Ammon's horn (tissue), 1 donor: ENCODE measurements at regions not wholly inside any gene's neighbourhood (a gene's known extent, or its start where the extent isn't known, plus 50 kb on each side); places are given as distances from the start of the nearest gene placed in this dataset.
A peak's percentile ranks its signal among the peaks of the same experiment; 100 is the strongest.
"Not testable (repeated sequence)": the region's sequence is repeated elsewhere in the genome, so short reads cannot be mapped to it uniquely, and the experiment has no call there.

ENCODE experiments used
- DNase-seq: peaks from one replicate; pipeline ENCODE4 v3.0.0-alpha.2; 2016; ENCODE audit warnings: low spot score

DNA sequence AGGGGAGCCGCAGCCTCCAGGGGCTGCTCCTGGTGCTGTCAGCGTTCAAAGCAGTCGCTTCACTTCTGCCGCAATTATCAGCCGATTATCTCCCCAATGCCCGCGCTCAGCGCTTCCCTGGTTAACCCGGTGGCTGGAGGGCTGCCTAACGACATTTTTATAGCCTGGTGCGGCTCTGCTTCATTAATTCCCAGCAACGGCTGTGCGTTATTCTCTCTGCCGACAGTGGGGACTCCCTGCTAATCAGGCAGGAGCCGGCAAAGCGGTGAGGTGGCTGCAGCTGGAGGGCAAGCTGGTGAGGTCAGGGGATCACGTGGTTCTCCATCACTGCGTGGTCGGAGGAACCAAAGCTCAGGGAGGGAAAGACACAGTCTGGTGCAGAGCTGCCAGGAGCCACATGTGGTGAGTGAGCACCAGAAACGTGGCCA lies 62.9 kb downstream of the GLRX5 start:
- DNase-seq: peak; percentile 42

DNA sequence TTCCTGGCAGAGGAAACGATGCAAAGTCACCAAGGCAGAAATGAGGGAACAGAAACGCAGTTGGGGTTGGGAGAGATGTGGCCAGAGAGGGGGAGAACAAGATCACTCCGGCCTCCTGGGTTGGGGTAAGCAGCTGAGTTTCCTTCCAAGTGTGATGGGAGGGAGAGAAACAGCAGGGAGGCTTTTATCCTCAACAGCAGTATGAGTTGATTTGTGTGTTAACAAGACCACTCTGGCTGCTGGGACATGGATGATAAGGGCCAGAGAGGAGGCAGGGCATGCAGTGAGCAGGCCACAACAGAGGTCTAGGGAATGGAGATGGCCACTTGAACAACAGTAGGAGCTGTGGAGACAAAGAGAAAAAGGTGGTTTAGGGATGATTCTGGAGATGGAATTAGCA lies 66.8 kb downstream of the GLRX5 start:
- no peak for DNase-seq

GRCh38 chr14:95603415-95603814 lies 68.6 kb downstream of the GLRX5 start:
- no peak for DNase-seq

GRCh38 chr14:95606266-95606665 lies 71.4 kb downstream of the GLRX5 start:
- DNase-seq: no peak

DNA sequence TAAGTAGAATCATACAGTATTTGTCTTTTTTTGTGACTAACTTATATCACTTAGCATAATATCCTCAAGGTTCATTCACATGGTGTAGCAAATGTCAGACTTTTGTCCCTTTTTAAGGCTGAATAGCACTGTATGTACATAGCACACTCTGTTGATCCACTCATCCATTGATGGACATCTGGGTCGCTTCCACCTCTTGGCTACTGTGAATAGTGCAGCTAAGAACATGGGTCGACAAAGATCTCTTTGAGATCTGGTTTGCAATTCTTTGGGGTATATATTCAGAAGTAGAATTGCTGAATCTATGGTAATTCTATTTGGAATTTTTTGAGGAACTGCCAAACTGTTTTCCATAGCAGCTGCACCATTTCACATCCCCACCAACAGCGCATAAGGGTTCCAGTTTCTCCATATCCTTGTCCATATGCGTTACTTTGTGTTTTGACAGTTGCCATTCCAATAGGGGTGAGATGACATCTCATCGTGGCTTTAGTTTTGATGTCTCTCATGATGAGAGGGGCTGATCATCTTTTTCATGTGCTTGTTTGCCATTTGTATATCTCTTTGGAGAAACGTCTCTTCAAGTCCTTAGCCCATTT lies 73.9 kb downstream of the GLRX5 start:
- no peak for DNase-seq

DNA sequence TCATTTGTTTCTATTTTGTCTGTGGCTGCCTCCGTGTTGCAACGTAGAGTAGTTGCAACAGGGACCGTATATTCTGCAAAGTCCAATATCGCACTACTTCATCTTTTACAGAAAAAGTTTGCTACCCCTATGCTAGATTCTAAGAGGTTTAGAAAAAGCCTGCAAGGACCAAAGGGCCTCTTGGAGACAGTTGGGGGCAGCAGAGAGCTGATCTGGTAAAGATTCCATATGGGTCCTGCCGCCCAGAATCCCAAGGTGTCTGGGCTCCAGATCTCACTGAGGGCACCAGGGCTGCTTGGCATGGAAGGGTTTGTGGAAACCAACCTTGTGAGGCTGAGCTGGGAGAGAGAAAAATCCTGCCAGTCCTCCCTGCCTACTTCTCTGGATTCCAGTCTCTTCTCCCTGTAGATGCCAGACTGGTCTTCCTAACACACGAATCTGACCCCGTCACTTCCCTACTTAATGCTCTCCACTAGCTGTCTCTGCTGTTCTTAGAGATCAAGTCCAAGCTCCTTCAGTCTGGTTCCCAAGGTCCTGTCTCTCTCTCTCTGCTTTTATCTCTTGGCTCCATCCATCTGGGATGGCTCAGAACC lies 74.6 kb downstream of the GLRX5 start:
- peak; percentile 28 for DNase-seq

DNA sequence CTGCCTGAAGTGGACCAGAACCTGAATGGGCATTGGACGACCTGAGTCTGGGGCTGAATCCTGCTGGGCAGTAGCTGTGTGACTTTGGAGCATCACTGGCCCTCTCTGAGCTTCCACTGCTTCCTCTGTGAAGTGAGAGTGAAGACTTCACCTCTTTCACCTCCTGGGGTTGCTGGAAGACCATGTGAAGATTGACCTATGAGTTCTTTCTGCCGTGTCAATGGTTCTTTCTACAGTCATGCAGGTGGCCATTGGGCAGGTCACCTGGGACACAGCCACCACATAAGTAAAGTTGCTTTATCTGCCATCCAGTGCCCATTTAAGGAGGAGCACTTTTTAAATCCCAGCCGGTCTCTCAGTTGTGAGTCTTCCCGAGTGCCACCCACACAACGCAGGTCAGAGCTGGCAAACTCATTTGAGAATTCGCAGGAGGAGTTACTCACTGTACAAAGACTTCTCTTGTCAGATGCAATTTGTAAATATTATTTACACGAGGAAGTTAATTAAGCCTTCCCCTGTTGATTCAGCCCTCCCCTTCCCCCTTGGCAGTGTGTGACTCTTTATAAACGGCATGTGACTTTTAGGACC lies 74.8 kb upstream of the TCL1B start:
- DNase-seq: no peak

- DNase-seq: no peak
Measured at GRCh38 chr14:95614349-95614748, 71.9 kb upstream of the TCL1B start.

GRCh38 chr14:95616745-95617144 lies 69.5 kb upstream of the TCL1B start:
- no peak for DNase-seq

GRCh38 chr14:95619785-95620417 lies 66.3 kb upstream of the TCL1B start:
- DNase-seq: no peak

DNA sequence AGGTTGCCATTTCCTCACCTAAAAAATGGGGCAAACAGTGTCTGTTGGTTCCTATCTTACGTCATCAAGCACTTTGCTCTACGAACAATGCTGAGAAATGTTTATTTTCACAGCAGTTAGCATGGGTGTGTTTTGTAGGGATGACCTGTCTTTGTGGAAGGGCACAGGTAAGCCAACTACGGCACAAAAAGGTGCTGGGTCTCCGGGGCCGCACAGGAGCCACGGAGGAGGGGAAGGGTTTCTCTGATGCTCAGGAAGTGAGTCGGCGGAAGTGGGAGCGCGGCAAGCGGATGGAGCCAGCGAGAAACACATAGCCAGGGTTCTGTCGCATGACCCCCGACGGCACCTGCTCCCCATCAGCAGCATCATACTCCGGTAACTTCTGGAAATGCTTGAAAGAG lies 65.6 kb upstream of the TCL1B start:
- no peak for DNase-seq

- DNase-seq: no peak
Measured at GRCh38 chr14:95623195-95623594, 63.0 kb upstream of the TCL1B start.

DNA sequence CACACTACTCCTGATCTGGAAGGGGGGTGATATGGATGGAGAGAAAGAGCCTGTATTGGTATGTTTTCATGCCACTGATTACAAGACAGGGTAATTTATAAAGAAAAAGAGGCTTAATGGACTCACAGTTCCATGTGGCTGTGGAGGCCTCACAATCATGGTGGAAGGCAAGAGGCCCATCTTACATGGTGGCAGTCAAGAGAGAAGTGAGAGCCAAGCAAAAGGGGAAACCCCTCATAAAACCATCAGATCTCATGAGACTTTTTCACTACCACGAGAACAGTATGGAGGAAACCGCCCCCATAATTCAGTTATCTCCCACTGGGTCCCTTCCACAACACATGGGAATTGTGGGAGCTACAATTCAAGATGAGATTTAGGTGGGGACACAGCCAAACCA lies 60.5 kb upstream of the TCL1B start:
- DNase-seq: not testable (repeated sequence)

- DNase-seq: no peak
Measured at GRCh38 chr14:95635051-95635450, 51.2 kb upstream of the TCL1B start.
